Activated CD4-positive, CD25-positive, alpha-beta regulatory T cell treated with anti-CD3 and anti-CD28 coated beads, Interleukin-2, amount 50 U/mL, for 72 hours (primary cell): ENCODE measurements at regions not wholly inside any gene's neighbourhood (a gene's known extent, or its start where the extent isn't known, plus 50 kb on each side); places are given as distances from the start of the nearest gene placed in this dataset.

Experiments
- DNase-seq: peaks from one replicate; pipeline ENCODE4 v3.0.0; 2021

DNA sequence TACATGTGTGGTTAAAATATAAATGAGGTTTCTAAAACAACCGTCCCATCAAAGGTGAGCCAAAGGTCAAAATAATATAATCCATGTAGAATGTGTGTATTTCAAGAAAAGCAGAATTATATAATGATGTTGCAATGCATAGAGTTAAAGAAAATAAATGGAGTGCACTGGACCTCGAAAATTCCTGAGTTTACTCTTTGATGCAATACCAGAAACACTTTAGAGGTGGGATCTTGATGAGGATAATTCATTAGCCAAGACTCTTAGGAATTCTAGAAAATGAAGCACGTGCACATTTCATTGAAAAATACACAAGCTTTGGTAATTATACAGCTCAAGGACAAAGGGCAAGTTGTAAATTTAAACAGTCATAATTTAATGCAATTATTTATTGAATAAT, 508.9 kb upstream of the ARGLU1 start:
- no peak for DNase-seq

DNA sequence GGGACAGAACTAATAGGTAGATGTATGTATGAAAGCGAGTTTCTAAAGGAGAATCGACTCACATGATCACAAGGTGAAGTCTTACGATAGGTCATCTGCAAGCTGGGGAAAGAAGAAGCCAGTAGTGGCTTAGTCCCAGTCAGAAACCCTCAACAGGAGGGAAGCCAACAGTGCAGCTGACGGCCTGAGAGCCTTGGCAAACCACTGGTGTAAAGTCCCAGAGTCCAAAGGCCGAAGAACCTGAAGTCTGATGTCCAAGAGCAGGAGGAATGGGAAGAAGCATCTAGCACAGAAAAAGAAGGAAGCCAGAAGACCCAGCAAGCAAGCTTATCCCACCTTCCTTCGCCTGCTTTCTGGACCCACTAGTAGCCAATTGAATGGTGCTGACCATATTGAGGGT, 507.6 kb upstream of the ARGLU1 start:
- no peak for DNase-seq

DNA sequence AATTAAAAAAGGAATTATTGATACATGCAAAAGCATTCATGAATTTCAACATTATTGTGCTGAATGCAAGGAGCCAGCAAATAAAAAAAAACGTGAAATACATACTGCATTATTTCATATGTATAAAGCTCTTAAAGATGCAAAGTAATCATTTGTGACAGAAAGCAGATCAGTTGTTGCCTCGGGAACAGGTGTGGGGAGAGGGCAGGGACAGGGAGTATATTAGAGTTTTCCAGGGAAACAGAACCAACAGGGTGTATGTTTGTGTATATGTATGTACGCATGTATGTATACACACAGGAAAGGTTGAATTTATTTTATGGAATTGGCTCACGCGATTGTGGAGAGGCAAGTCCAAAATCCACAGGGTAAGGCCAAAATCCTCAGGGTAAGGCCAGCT, 502.9 kb upstream of the ARGLU1 start:
- DNase-seq, result no peak

DNA sequence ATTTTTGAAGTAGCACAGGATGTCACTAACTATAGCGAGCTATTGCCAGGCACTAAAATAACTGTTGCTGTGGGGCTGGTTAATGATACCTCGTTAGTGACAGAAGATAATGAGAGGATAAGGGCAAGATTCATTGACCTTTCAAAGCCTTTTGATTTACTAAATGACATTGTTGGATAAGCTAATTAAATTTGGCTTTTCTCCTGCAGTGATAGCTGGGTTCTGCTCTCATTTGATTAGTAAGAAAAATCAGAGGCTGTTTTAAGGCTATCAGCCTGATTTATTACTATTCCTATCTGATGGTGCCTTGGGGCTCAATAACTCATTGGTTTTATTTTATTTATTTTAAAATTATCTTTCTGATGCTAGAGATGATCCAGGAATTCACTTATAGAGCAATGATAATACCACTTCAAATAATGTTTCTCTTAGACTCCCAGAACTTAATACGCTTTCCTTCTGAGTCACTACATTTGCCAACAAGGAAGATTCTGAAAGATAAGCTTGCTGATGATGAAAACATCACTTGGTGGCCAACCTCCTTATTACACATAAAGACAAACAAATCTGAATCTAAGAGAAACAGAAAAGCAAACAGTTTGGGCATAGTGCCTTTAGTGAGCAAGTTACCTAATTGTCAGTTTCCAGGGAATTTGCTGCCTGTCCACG, 501.3 kb upstream of the ARGLU1 start:
- DNase-seq, result no peak

DNA sequence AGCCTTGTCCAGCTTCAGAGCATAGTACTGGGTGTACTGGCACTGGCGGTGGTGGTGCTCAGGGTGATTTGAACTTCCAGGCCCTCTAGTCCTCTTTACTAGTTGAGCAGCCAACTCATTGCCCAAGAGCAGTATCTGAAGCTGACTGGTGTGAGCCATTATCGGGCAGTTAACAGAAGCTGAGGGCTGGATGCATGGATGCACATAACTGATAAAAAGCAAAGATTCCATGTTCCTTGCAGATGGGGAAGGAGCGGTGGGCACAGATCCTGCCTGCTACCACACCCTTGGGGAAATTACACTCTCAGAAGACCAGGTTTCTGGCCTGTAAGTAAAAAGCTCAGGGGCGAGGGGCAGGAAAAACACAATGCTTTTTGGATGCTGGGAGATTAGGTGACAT, 499.4 kb upstream of the ARGLU1 start:
- no peak for DNase-seq

DNA sequence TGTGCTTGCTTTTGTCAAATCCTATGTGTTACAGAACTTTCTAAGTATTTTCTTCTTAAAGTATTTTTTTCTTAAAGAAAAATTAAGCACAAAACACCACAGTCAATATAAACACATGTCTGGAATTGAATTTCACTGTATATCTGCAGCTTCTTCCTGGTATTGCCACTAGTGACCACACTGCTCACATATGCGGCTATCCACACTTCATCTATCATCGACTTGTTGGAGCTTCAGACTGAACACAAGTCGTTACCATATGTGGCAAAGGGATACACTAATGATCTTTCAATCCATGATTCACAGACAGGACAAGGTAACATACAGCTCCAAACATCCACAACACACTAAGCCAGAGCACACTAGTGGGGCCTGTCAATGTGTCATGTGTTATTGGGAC, 498.4 kb upstream of the ARGLU1 start:
- DNase-seq, result no peak

DNA sequence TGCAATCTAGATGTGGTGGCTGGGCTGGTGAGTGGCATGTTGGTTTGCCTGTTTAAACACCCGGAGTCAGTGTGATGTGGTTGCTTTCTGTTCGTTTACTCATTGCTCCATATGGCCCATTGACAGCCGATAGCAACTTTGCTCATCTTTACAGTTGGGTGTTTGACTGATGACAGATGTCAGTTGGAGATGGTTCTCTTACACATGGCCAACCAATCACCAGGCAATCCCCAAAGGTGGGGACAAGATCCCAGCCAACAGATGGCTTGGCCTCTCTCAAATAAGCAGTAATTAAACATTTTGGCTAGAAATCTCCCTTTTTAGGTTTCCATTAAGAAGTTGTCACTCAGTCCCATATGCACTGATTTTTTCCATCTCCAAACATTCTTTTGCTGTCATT, 497.1 kb upstream of the ARGLU1 start:
- no peak for DNase-seq

DNA sequence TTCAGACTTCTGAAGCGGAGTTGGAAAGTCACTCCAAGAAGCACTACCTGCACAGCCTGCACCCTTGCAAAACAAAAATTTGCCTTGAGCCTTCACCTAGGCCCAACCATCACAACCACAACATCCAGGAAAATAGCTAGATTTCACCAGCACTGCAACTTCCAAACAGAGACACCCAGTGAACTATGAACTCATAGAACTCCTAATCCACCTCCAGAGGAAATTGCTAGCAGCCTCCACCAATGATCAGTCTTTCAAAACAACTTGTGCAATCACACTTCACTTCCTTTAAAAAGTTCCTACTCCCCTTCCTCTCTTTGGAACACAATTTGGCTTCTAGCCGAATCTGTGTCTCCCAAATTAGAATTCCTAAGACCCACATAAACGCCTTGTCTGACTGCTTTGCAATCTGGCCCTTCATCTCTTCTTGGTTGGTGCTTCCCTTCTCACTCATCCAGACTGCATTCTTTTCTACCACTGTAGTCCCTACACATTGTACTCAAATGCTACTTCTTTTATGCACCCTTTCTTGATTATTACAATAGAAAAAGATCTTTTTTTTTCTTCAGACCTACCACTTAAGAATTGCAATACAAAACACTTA, 489.2 kb upstream of the ARGLU1 start:
- DNase-seq, result no peak

DNA sequence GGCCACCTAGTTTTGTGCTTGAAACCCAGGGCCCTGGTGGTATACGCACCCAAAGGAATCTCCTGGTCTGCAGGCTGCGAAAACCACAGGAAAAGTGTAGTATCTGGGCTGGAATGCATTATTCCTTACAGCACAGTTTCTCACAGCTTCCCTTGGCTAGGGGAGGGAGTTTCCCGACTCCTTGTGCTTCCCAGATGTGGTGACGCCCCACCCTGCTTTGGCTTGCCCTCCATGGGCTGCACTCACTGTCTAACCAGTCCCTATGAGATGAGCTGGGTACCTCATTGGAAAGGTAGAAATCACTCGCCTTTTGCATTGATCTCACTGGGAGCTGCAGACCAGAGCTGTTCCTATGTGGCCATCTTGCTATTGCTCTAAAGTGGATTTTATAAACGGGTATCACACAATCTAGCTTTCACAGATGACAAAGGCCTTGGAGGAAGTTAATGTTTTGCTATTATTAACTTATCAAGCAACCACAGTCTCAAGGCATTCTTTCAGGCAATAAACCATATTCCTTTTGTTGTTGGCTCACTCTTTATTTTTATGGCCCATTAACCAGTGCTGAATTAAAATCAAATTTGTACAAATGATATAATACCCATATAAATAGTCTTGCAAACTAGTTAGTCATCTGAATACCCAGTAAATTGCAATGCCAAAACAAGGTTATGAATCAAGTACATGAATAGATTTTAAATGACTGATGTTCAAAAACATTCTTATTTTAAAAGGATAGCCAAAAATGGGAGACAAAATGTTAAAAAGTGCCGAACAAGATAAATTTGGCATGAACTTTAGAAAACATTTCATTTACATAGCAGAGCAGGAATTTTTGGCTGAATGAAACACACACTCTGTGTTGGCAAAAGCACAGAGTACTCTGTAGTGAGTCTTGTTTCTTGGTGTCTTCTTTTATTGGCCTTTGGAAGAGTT, 475.4 kb upstream of the ARGLU1 start:
- DNase-seq, result no peak

DNA sequence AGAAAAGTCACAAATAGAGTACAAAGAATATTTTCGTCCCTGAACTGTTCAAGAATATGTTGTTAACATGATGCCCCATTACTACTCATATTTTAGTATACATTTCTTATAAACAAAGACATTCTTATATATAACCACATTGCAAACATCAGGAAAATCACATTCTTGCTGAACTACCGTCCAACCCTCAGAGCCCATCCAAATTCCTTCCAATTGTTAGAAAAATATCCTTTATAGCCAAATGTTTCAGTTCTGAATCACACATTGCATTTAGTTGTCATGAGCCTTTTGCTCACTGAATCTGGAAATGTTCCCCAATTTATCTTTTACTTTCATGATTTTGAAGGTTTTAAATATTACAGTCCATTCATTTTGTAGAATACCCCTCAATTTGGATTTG, 467.8 kb upstream of the ARGLU1 start:
- DNase-seq, result no peak

DNA sequence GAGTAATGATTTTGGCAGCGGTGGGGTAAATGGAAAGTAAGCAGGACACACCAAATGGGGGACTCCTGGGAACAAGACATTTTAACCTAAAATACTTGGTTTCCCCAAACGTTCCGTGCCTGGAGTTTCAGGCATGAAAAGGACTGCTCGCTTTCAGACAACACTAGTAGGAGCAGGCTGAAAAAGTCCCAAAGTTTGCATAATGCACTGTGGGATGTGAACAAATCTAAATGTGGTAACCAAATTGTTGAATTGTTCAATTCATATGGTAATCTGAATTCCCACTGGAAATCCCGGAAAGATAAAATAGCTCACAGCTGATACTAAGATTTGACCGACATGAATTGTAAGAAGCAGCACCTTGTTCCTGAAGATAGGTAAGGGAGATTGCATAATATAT, 467.2 kb upstream of the ARGLU1 start:
- no peak for DNase-seq

DNA sequence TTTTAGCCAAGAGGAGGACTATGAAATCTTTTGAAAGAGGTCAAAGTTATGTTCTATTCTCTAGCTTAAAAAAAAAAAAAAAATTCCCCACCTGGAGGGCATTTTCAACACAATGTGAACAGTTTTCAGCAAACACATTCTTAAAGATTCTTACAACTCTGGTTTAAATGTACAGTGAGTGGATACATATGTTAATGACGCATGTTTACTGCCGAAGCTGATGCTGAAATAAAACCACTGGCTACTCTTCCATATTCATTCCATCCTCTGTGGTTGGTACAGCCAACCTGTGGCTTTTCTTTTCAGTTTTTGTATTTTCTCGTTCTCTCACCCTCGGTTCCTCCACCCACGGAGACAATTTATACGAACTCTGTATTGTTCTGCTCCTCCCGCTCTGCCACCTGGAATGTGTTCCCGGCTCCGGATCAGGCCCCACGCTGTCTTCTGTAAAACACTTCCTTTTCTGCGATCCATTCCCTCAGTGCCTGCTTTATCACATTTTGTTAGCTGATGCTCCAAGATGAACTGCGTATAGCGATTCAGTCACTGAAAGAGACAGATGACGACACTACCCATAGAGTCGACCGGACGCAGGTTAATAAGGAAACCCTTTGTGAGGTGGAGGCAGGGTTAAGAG, 466.4 kb upstream of the ARGLU1 start:
- DNase-seq, result no peak

DNA sequence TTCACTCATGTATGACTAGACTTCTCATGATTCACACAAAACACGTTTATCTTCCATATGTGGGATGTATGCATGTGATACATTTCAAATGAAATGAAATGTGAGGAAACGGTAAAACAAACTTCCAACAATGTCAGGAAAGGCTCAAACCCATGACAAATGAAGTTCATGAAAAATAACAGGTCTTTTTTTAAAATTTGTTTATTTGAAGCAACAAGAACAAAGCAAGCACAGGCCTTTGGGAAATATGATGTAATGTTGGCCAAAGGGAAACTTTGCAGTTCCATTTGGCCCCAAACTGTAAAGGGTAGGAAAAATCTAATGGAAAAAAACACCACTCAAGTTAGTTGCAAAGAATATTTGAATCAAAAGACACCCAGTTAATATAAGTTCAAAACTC, 463.8 kb upstream of the ARGLU1 start:
- no peak for DNase-seq

DNA sequence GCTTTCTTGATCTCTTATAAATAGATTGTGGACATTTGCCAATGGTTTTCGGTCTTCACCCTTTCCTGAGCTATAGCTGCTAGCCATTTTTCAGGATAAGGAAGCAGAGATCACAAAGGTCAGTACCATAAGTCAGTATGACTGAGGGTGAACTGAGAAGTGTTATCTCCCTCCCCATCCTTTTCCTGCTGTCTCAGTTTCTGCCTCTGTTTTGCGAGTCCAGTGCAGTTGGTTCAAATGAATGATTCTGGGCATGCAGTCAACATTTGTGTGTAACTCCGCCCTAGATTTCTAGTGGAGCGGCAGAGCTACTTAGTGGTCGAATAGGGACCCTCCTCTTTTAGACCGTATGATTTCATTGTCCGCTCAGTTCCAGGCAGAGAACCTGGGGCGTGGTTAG, 460.8 kb upstream of the ARGLU1 start:
- no peak for DNase-seq

DNA sequence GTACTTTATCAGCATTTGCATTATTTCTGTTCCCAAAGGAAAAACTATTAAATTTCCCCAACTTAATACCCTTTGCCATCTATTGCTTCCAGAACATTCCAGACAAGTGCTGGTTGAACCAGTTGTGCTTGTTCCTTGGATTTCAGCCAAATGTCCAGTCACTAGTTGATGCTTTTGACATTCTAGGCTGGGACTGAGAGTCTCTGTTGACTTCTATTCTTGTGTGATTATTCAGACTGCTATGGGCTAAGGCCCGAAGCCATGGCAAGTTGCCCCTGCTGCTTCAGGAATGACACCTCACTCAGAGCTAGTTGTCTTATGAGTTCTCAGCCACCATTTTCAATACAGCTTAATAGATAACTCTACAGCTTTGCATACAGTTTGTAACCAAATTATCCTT, 458.1 kb upstream of the ARGLU1 start:
- DNase-seq, result no peak

DNA sequence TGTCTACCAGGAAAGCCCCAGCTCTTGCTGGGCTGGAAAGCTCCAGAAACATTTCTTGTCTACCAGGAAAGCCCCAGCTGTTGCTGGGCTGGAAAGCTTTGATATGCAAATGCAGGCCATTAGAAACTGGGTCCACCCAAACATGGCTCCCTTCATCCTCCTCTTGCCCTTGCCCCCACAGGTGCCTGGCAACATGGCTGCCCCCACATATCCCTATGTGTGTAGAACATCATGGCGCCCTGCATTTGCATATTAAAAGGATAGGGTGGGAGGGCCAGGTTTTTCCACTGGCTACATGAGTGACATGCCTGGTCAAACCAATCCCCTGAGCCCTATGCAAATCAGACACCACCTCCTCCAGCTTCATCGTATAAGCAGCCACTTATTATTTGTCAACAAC, 455.4 kb upstream of the ARGLU1 start:
- DNase-seq, result no peak

DNA sequence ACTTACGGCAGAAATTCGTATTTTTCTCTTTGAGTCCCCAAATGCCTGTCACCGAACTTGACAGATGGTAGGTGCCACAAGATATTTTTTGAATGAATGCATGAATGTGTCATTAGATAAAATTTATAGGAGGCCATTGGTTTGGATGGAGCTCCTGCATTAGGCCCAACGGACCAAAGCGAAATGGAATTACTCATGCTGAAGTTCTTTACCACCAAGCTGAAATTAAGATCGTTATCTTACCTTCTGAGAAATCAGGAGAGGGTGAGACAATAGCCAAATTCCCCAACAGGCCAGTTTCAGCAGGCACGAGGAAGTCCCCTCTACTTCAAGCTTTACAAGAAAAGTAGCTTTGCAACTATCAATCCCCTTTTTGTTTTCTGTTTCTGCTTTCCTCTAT, 452.5 kb upstream of the ARGLU1 start:
- no peak for DNase-seq

DNA sequence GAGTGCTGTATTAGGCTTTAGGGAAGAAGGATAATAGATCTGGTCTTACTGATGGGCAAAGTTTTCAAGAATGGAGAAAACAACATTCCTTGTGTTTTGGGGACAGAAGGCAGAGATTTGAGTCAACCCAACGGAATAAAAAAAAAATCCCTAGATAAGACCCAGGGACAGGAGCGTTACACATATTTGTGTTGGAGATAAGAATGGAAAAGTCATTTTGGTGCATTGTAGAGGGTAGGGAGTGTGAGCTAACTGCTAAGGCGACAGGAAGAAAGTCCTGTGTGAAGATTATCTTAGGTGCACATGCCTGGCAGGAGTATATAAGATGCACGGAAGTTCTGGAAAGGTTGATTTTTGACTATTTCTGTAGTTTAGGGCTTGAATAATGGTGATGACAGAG, 450.3 kb upstream of the ARGLU1 start:
- no peak for DNase-seq

DNA sequence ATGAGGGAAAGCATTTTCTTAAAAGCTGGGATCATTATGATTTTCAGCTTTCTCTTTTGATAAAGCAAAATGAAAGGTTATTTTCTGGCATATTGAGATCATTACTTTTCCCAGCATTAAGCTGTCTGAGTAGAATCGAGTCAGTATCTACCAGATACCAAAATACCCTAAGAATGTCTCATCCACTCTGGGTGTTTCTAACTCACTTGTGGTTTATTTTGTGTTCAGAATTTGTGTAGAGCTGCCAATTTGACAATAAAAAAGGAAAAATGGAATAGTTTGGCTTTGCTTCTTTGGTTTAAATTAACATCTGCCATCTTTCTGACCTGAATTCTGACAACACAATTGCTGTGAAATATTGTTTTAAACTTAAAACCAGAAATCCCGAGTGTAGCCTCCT, 438.7 kb upstream of the ARGLU1 start:
- no peak for DNase-seq

DNA sequence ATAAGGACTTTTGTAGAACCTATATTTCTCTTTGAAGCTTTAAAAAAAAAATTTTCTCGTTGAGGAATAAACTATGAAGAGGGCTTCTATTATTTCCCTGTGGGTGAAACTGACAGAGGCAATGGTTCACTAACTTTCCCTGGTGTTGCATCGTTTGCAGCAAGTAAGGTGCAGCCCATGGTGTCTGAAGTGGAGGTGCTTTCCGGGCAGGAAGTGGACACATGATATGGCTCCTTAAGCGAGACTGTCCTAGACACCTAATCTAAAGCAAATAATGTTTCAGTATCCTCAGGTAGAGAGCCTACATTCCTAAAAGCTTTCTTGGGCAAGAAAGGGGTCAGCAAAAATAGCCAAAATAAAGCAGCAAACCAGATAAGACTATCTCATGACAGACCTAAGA, 437.6 kb upstream of the ARGLU1 start:
- DNase-seq, result no peak

DNA sequence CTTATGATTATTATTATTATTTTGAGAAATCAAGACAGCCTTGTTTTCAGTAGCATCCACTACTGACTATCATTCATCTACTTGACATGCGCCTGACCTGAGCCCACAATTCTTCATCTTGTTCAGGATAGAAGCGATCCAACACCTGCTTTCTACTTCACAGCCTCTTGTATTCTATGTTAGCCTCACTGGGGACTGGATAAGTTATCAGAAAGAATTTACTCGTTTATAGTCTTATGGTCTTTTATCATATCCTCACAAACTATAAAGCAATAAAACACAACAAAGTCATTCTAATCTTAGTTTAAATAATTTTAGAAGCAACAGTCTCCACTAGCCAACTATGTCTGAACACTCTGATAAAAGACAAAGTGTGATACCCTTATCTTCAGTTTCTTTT, 436.0 kb upstream of the ARGLU1 start:
- DNase-seq, result no peak

DNA sequence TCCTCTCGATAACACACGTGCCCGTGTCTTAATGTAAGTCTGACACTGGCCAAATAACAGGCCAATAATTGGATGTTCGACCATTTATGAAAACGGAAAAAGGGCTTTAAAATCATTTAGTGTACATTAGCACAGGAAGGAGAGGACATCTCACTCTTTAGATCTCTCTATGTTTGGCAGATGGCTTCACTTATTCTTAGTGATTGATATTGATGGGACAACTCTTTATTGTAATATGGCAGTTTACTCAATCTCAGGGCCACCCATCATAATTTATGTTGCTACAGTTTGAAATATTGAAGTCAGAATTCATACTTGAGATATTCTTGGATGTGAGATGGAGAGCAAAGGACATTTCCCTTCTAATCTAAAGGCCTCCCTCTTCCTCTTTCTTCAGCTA, 430.7 kb upstream of the ARGLU1 start:
- DNase-seq, result no peak

DNA sequence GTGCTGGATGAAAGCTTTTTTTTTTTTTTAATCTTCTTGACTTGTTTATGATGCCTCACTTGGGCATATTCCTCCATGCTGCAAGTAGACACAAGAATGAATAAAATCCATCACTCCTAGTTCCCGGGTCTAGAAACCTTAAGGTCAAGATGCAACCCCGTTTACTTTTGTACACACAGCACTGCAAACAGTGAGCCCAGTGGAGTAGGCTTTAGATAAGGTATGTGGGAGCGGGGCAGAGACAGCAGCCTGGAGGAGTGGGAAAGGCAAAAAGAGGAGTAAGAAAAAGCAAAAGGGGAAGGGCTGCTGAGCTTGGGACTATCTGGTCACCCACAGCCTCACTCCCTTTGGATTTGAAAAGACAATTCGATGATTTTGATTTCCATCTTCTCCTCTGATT, 429.8 kb upstream of the ARGLU1 start:
- no peak for DNase-seq
